ENCODE measurements at regions not wholly inside any gene's neighbourhood (a gene's known extent, or its start where the extent isn't known, plus 50 kb on each side); places are given as distances from the start of the nearest gene placed in this dataset.

DNA sequence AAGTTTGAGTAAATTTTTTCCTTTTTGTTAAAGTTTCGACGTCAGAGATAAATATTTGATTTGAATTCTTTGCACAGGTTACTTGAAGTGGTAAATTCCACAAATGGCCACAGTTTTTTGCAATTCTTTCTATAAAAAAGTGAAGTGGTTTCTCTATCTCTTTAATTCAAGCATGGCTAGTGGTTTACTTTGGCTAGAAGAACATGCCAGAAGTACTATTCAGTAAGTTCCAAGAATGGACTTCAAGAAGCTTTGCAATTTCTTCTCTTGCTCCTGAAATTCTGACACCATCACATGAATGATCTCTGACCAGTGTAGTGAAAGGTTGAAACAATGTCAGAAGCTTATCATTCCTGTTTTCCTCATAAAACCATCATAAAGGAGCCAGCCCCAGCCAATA is 55.7 kb upstream of the RNPC3 start:
- Histone ChIP-seq H4K20me1 (ENCODE audit: insufficient read depth, low read depth, low read length) (no peaks in the 10 kb centered on the region), H3K4me1 (ENCODE audit: low read length) (no peaks in the 10 kb centered on the region), H3K9me2 (replicated peaks; ENCODE audit: insufficient read depth, low read length) (no peaks in the 10 kb centered on the region; the same call in 1 of the 2 replicates)

DNA sequence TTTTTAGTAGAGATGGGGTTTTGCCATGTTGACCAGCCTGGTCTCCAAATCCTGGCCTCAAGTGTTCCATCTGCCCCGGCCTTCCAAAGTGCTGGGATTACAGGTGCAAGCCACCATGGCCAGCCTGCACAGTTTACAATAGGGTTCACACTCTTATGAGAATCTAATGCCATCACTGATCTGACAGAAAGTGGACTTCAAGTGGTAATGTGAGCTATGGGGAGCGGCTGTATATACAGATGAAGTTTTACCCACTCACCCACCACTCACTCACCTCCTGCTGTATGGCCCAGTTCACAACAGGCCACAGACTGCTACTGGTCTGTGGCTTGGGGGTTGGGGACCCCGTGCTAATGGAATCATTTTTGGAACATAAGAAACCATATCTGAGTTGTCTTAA is 58.4 kb upstream of the RNPC3 start:
- Histone ChIP-seq H3K79me2 (ENCODE audit: low read length) (no peaks in the 10 kb centered on the region), H3K27me3 (ENCODE audit: low read length) (no peaks in the 10 kb centered on the region), H3K4me1 (ENCODE audit: low read length) (no peaks in the 10 kb centered on the region), H3K36me3 (ENCODE audit: insufficient read depth, low read length) (no peaks in the 10 kb centered on the region), H3K27ac (ENCODE audit: low read length) (no peak overlapping the region), H3K4me2 (ENCODE audit: low read depth, low read length, poor library complexity, severe bottlenecking) (no peak overlapping the region), H3K9me2 (replicated peaks; ENCODE audit: insufficient read depth, low read length) (no peaks in the 10 kb centered on the region; the same call in 1 of the 2 replicates), H3K9ac (ENCODE audit: low read length) (no peak overlapping the region), H3K4me3 (ENCODE audit: low read length) (no peak overlapping the region), H2AFZ (ENCODE audit: low read length) (no peak overlapping the region), H4K20me1 (ENCODE audit: insufficient read depth, low read depth, low read length) (no peaks in the 10 kb centered on the region), H3K9me3 (ENCODE audit: low read length) (no peaks in the 10 kb centered on the region)
- DNase-seq: no peak

More for the DNA sequence above, 55.7 kb upstream of the RNPC3 start:
- H3K9ac ChIP-seq (ENCODE audit: low read length): no peak overlapping the region
- H3K27me3 ChIP-seq (ENCODE audit: low read length): no peaks in the 10 kb centered on the region
- no peak overlapping the region for H3K27ac ChIP-seq (ENCODE audit: low read length)
- H3K79me2 ChIP-seq (ENCODE audit: low read length): no peaks in the 10 kb centered on the region
- no peak for DNase-seq
- H3K36me3 ChIP-seq (ENCODE audit: insufficient read depth, low read length): no peaks in the 10 kb centered on the region
- no peak overlapping the region for H3K4me3 ChIP-seq (ENCODE audit: low read length)
- H2AFZ ChIP-seq (ENCODE audit: low read length): no peak overlapping the region
- no peaks in the 10 kb centered on the region for H3K9me3 ChIP-seq (ENCODE audit: low read length)
- no peak overlapping the region for H3K4me2 ChIP-seq (ENCODE audit: low read depth, low read length, poor library complexity, severe bottlenecking)

DNA sequence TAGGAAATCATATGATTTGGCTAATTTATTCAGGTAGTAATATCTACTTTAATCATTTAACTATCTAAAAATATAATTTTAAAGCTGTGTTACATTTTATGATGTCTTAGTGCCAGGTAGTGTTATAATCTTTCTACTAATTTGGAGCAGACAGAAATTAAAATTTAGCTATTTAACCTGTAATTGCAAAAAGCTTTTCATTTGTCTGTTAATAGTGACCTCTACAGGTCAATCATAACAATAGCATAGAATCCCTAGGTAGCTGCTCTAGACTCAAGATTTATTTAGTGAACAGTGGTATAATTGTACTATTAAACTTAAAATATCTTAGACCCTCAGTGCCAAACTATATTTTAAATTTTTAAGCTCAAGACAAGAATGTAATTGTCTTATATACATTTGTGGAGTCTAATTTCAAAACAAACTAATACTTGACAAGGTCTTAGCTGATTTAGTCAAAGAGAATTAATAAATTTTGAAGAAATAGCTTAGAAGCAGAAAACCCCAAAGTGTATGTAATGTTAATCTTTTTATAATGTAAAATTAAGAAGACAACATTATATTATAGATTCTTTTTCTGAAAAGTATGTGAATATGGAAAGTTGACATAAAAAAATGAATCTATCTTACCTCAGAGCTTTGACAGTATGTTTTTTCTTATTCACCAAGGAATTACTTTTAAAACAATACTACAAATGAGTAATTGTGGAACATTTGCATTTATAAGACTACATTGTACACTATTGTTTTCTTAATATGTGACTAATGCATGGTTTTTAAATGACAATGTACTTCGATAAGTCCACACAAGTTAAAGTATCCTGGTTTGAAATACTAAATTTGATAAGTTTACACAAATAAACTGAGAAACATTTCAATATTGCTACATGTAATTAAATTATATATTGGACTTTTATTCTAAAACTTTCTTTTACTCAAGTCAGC is 64.1 kb upstream of the RNPC3 start:
- DNase-seq: peak; percentile 61
- Histone ChIP-seq H3K27ac (ENCODE audit: low read length) (no peak overlapping the region), H3K4me1 (ENCODE audit: low read length) (no peaks in the 10 kb centered on the region)

DNA sequence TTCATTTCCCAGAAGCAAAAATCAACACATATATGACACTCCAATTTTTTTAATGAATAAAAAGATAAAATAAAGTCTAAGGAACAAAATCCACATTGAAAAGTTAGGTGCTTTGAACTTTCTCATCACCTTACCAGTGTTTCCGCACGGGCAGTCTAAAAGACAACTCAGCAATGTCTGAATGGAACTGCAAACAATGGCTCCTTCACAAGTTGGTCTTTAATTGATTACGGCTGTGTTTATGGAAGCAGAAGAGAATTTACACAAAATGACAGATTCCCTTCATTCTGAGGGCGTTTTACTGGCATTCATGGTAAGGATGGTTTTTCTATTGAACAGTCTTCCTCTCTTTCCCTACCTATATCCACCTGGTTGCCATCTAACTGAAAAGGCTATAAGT is 65.0 kb upstream of the RNPC3 start:
- no peak overlapping the region for H3K9ac ChIP-seq (ENCODE audit: low read length)
- H3K9me3 ChIP-seq (ENCODE audit: low read length): no peaks in the 10 kb centered on the region
- no peak overlapping the region for H3K27ac ChIP-seq (ENCODE audit: low read length)
- H3K79me2 ChIP-seq (ENCODE audit: low read length): no peaks in the 10 kb centered on the region
- no peaks in the 10 kb centered on the region for H3K4me1 ChIP-seq (ENCODE audit: low read length)
- no peak for DNase-seq
- no peaks in the 10 kb centered on the region for H3K27me3 ChIP-seq (ENCODE audit: low read length)
- H2AFZ ChIP-seq (ENCODE audit: low read length): no peak overlapping the region
- no peaks in the 10 kb centered on the region for H3K36me3 ChIP-seq (ENCODE audit: insufficient read depth, low read length)
- no peak overlapping the region for H3K4me3 ChIP-seq (ENCODE audit: low read length)
- H3K9me2 ChIP-seq (replicated peaks; ENCODE audit: insufficient read depth, low read length): no peaks in the 10 kb centered on the region
- no peaks in the 10 kb centered on the region for H4K20me1 ChIP-seq (ENCODE audit: insufficient read depth, low read depth, low read length)
- H3K4me2 ChIP-seq (ENCODE audit: low read depth, low read length, poor library complexity, severe bottlenecking): no peak overlapping the region

More for the DNA sequence above, 64.1 kb upstream of the RNPC3 start:
- Histone ChIP-seq H4K20me1 (ENCODE audit: insufficient read depth, low read depth, low read length) (no peaks in the 10 kb centered on the region), H3K36me3 (ENCODE audit: insufficient read depth, low read length) (no peaks in the 10 kb centered on the region), H3K79me2 (ENCODE audit: low read length) (no peaks in the 10 kb centered on the region), H3K9ac (ENCODE audit: low read length) (no peak overlapping the region), H3K9me2 (replicated peaks; ENCODE audit: insufficient read depth, low read length) (no peaks in the 10 kb centered on the region), H3K4me2 (ENCODE audit: low read depth, low read length, poor library complexity, severe bottlenecking) (no peak overlapping the region), H2AFZ (ENCODE audit: low read length) (no peak overlapping the region), H3K4me3 (ENCODE audit: low read length) (no peak overlapping the region), H3K9me3 (ENCODE audit: low read length) (no peaks in the 10 kb centered on the region), H3K27me3 (ENCODE audit: low read length) (no peaks in the 10 kb centered on the region)

DNA sequence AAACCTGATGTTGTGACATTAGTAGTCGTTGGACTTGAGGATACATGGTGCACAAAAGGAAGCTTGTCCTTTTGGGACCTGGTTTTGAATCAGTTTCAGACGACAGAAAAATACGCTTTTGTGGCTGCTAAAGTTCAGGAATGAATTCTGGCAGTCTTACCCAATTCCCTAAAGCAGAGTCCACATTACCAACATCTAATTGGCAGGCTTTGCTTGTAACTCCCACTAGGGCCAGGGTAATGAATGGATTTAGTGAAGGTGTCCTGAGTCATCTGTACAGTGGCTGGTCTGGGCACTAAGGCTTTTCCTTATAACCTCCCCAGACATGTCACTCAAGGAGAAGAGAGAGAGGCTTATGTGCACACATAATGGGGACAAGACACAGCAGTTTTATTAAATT is 66.2 kb upstream of the RNPC3 start:
- no peak overlapping the region for H3K4me2 ChIP-seq (ENCODE audit: low read depth, low read length, poor library complexity, severe bottlenecking)
- no peaks in the 10 kb centered on the region for H3K4me1 ChIP-seq (ENCODE audit: low read length)
- H3K9ac ChIP-seq (ENCODE audit: low read length): no peak overlapping the region
- DNase-seq: no peak
- H3K79me2 ChIP-seq (ENCODE audit: low read length): no peaks in the 10 kb centered on the region
- H3K27me3 ChIP-seq (ENCODE audit: low read length): no peaks in the 10 kb centered on the region
- no peak overlapping the region for H3K4me3 ChIP-seq (ENCODE audit: low read length)
- H3K9me2 ChIP-seq (replicated peaks; ENCODE audit: insufficient read depth, low read length): no peaks in the 10 kb centered on the region
- no peak overlapping the region for H3K27ac ChIP-seq (ENCODE audit: low read length)
- H2AFZ ChIP-seq (ENCODE audit: low read length): no peak overlapping the region
- no peaks in the 10 kb centered on the region for H3K9me3 ChIP-seq (ENCODE audit: low read length)
- no peaks in the 10 kb centered on the region for H4K20me1 ChIP-seq (ENCODE audit: insufficient read depth, low read depth, low read length)
- H3K36me3 ChIP-seq (ENCODE audit: insufficient read depth, low read length): no peaks in the 10 kb centered on the region

DNA sequence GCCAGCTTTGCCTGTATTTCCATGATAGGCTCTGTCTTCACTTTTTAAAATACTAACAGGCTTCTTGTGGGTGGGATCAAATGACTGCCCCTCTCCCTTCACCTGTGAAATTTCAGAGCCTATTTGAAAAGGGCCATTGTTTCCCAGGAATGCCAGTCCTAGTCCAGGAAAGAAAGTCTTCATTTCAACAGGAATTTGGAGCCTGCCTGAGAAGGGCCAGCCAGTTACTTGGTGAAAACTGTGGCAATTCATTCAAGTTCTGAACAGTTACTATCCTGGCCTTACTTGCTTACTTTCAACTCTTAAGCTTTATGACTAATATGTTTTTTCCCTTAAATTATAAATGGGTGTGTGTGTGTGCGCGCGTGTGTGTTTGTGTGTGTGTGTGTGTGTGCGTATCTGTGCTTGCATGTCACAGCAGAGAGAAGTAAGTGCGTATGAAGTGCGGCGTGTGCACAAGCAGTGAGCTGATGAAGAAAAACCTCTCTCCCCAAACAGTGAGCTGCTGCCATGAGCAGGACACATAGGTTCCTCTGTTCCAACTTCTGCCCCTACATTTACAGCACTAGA is 67.5 kb upstream of the RNPC3 start:
- Histone ChIP-seq H3K27me3 (ENCODE audit: low read length) (no peaks in the 10 kb centered on the region), H3K4me2 (ENCODE audit: low read depth, low read length, poor library complexity, severe bottlenecking) (no peak overlapping the region), H3K79me2 (ENCODE audit: low read length) (no peaks in the 10 kb centered on the region), H3K9me3 (ENCODE audit: low read length) (no peaks in the 10 kb centered on the region), H4K20me1 (ENCODE audit: insufficient read depth, low read depth, low read length) (no peaks in the 10 kb centered on the region), H3K9ac (ENCODE audit: low read length) (no peak overlapping the region), H3K4me3 (ENCODE audit: low read length) (no peak overlapping the region), H3K36me3 (ENCODE audit: insufficient read depth, low read length) (no peaks in the 10 kb centered on the region), H2AFZ (ENCODE audit: low read length) (no peak overlapping the region), H3K9me2 (replicated peaks; ENCODE audit: insufficient read depth, low read length) (no peaks in the 10 kb centered on the region), H3K27ac (ENCODE audit: low read length) (no peak overlapping the region), H3K4me1 (ENCODE audit: low read length) (no peaks in the 10 kb centered on the region)
- DNase-seq: no peak

DNA sequence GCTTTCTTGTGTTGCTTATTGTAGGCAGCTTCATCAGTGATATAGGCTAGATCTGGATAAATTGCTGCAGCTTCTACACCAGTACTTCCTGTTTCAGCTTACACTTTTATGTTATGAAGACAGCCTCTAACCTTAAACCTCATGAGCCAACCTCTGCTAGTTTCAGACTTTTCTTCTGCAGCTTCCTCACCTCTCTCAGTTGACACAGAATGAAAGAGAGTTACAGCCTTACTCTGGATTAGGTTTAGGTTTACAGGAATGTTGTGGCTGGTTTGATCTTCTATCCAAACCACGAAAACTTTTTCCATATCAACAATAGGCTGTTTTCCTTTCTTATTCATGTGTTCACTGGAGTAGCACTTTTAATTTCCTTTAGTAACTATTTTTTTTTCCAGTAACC is 76.9 kb upstream of the RNPC3 start:
- H3K9me2 ChIP-seq (replicated peaks; ENCODE audit: insufficient read depth, low read length): no peaks in the 10 kb centered on the region; the same call in 1 of the 2 replicates
- H3K9ac ChIP-seq (ENCODE audit: low read length): no peak overlapping the region
- H3K27me3 ChIP-seq (ENCODE audit: low read length): no peaks in the 10 kb centered on the region
- H2AFZ ChIP-seq (ENCODE audit: low read length): no peak overlapping the region
- H3K79me2 ChIP-seq (ENCODE audit: low read length): no peaks in the 10 kb centered on the region
- H3K4me3 ChIP-seq (ENCODE audit: low read length): no peak overlapping the region
- no peaks in the 10 kb centered on the region for H3K9me3 ChIP-seq (ENCODE audit: low read length)
- H3K4me2 ChIP-seq (ENCODE audit: low read depth, low read length, poor library complexity, severe bottlenecking): no peak overlapping the region
- H3K36me3 ChIP-seq (ENCODE audit: insufficient read depth, low read length): no peaks in the 10 kb centered on the region
- H4K20me1 ChIP-seq (ENCODE audit: insufficient read depth, low read depth, low read length): no peaks in the 10 kb centered on the region
- H3K27ac ChIP-seq (ENCODE audit: low read length): no peak overlapping the region
- DNase-seq: no peak
- H3K4me1 ChIP-seq (ENCODE audit: low read length): no peaks in the 10 kb centered on the region

DNA sequence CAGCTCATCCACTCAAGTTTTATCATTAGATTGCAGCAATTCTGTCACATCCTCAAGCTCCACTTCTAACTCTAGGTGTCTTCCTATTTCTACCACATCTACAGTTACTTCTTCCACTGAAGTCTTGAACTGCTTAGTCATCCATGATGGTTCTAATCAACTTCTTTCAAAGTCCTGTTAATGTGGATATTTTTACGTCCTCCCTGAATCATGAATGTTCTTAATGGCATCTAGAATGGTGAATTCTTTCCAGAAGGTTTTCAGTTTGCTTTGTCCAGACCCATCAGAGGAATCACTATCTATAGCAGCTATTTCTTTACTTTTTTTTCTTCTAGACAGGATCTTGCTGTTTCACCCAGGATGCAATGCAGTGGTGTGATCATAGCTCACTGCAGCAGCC is 78.0 kb upstream of the RNPC3 start:
- Histone ChIP-seq H3K4me3 (ENCODE audit: low read length) (no peak overlapping the region), H3K9me3 (ENCODE audit: low read length) (no peaks in the 10 kb centered on the region), H3K9me2 (replicated peaks; ENCODE audit: insufficient read depth, low read length) (no peaks in the 10 kb centered on the region; the same call in 1 of the 2 replicates), H4K20me1 (ENCODE audit: insufficient read depth, low read depth, low read length) (no peaks in the 10 kb centered on the region), H3K36me3 (ENCODE audit: insufficient read depth, low read length) (no peaks in the 10 kb centered on the region), H3K27ac (ENCODE audit: low read length) (no peak overlapping the region), H3K27me3 (ENCODE audit: low read length) (no peaks in the 10 kb centered on the region), H3K4me2 (ENCODE audit: low read depth, low read length, poor library complexity, severe bottlenecking) (no peak overlapping the region), H3K79me2 (ENCODE audit: low read length) (no peaks in the 10 kb centered on the region), H3K4me1 (ENCODE audit: low read length) (no peaks in the 10 kb centered on the region), H3K9ac (ENCODE audit: low read length) (no peak overlapping the region), H2AFZ (ENCODE audit: low read length) (no peak overlapping the region)
- no peak for DNase-seq

All from Karpas-422 (cell line).